Esophagus squamous epithelium (tissue), 5 donors: ENCODE measurements at regions not wholly inside any gene's neighbourhood (a gene's known extent, or its start where the extent isn't known, plus 50 kb on each side); places are given as distances from the start of the nearest gene placed in this dataset.

ENCODE experiments used
- DNase-seq: peaks from one replicate; lab custom pipeline; 2025; lab: John Stamatoyannopoulos, UW
- H3K27ac ChIP-seq, 4 donors: fragments of 200-600 bp; sonication (generic); one replicate each; pipeline ENCODE4 v1.5.1; 2016 to 2019; ENCODE audit warnings: mild to moderate bottlenecking in 1 of 4
- H3K27me3 ChIP-seq, 4 donors: fragments of 200-600 bp; sonication (generic); 1 replicate in 3 of 4; 2 replicates in 1 of 4; pipeline versions ENCODE4 v1.5.1 to v1.6.0; 2017 to 2021; ENCODE audit warnings: antibody characterized with exemption in 1 of 4
- H3K36me3 ChIP-seq, 3 donors: fragments of 200-600 bp; sonication (generic); one replicate each; pipeline ENCODE4 v1.5.1; 2016 to 2019
- H3K4me1 ChIP-seq, 3 donors: fragments of 200-600 bp; sonication (generic); one replicate each; pipeline ENCODE4 v1.5.1; 2017 to 2019
- H3K4me3 ChIP-seq, 4 donors: fragments of 200-600 bp; sonication (generic); 1 replicate in 3 of 4; 2 replicates in 1 of 4; pipeline ENCODE4 v1.5.1; 2016 to 2019; ENCODE audit warnings: mild to moderate bottlenecking in 2 of 4, moderate library complexity in 1 of 4
- H3K9me3 ChIP-seq, 3 donors: fragments of 200-600 bp; sonication (generic); one replicate each; pipeline ENCODE4 v1.5.1; 2016 to 2019
- CTCF ChIP-seq, 6 experiments: fragments of 450-650 bp in 4 of 6; fragments of 200-600 bp in 2 of 6; sonication (generic) in 2 of 6; IDR thresholded peaks; one replicate each; pipeline ENCODE4 v1.5.1; 2016 to 2019; ENCODE audit warnings: antibody characterized with exemption in 6 of 6, mild to moderate bottlenecking in 4 of 6, moderate library complexity in 4 of 6
- POLR2A ChIP-seq, 4 donors: fragments of 450-650 bp; IDR thresholded peaks; one replicate each; pipeline ENCODE4 v1.6.1; 2017; ENCODE audit warnings: antibody characterized with exemption in 4 of 4, mild to moderate bottlenecking in 4 of 4, moderate library complexity in 3 of 4
- WGBS, 2 donors: methylation state at CpG; one replicate each; pipeline ENCODE4 v1.1.5; 2018; 5-methylcytosine and 5-hydroxymethylcytosine counted together
- intact Hi-C: fragments of 100-400 bp; cut with DNase I; formaldehyde crosslinking; loops from one replicate; pipeline ENCODE4 v1.15.0; 2022
- donor health status: DM: yes; HTN: yes; CAD: no.

DNA sequence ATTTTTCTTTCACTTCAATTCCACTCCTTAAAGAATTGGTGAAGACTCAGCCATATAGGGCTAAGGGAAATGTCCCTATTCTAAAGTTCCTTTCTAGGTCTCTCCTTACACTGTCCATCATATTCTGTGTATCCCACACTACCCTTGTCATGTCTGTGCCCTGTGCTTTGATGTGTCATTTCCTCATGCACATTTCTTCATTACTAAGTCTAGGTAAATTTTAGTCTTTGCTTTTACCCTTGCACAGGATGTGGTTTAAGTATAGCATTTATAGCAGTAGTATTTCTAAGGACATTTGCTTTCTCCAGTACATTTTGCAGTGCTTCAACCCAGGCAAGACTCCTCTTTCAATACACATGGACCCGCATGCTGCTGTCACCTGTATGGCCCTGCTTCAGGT, 221.5 kb upstream of the ACVR2A start:
- Histone ChIP-seq H3K36me3 (no peaks in the 10 kb centered on the region), H3K9me3 (no peaks in the 10 kb centered on the region), H3K27me3 (no peaks in the 10 kb centered on the region), H3K27ac (no peak overlapping the region), H3K4me1 (no peaks in the 10 kb centered on the region), H3K4me3 (no peak overlapping the region)
- TF ChIP-seq POLR2A (IDR thresholded peaks at IDR 0.05) (no peak), CTCF (IDR thresholded peaks at IDR 0.05) (no peak)
- intact Hi-C loops: no loop called here
- no peak for DNase-seq
- WGBS, 2 donors: 74 to 91% methylated on average over 1 of the region's 1 CpG

DNA sequence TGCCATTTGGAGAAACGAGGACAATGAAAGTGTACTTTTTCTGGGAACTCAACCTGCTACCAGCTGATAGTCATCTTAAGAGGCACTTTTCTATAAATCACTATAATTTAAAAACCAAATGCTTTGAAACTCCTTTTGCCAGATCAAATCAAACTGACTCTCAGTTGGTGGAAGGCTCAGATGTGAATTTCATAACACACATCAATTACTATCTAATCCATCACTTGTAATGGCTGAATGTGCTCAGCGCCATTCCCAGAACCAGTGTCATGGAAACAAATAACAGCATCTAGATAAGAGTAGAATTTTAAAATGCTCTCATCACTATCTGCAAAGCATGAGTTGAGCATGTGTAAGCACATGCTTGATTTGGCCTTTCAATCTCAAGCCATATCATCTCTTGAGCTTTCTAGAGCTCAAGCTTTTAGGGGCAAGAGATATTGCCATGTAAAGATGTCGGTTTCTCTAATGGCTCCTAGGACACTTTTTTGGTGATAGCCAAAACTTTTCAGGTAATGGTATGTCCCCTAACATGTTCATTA, 223.1 kb upstream of the ACVR2A start:
- Histone ChIP-seq H3K27ac (no peak overlapping the region), H3K4me1 (peaks cover 0 to under 1% (median 0%) of the 10 kb centered on the region in 3 donors), H3K27me3 (no peaks in the 10 kb centered on the region), H3K36me3 (no peaks in the 10 kb centered on the region), H3K4me3 (no peak overlapping the region), H3K9me3 (no peaks in the 10 kb centered on the region)
- intact Hi-C loops: no loop called here
- no peak for DNase-seq
- 79 to 94% methylated on average over 3 of the region's 3 CpGs for WGBS, 2 donors
- TF ChIP-seq POLR2A (IDR thresholded peaks at IDR 0.05) (no peak), CTCF (IDR thresholded peaks at IDR 0.05) (no peak)

DNA sequence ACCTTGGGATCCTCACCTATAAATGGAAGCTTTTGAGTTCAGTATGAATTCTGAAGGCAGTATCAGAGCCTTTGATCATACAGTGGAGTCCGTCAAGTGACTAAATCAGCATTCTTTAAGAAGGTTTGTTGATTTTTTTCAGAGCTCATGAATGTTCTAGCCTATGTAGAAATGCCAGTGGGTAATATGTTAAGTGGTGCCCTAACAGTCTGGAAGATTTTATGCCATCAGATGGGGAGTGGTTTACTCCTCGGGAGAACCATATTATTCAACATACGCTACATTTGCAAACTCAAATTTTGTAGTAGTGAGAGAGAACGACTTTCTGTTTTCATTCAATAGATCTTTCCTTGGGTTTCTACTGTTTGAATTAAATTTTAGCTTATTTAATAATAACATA, 225.0 kb upstream of the ACVR2A start:
- TF ChIP-seq CTCF (IDR thresholded peaks at IDR 0.05) (no peak), POLR2A (IDR thresholded peaks at IDR 0.05) (no peak)

GRCh38 chr2:147615726-147616125, 229.1 kb upstream of the ACVR2A start:
- TF ChIP-seq CTCF (IDR thresholded peaks at IDR 0.05): no peak
- TF ChIP-seq POLR2A (IDR thresholded peaks at IDR 0.05): no peak
- intact Hi-C loops: no loop called here
- H3K27ac ChIP-seq: no peak overlapping the region
- no peaks in the 10 kb centered on the region for H3K9me3 ChIP-seq
- no peak overlapping the region for H3K4me3 ChIP-seq
- H3K4me1 ChIP-seq: peaks cover 0 to 17% (median 0%) of the 10 kb centered on the region in 3 donors
- WGBS, 2 donors: 67 to 82% methylated on average over 2 of the region's 2 CpGs
- no peaks in the 10 kb centered on the region for H3K27me3 ChIP-seq
- no peak for DNase-seq
- no peaks in the 10 kb centered on the region for H3K36me3 ChIP-seq

More for the DNA sequence above, 225.0 kb upstream of the ACVR2A start:
- H3K36me3 ChIP-seq: no peaks in the 10 kb centered on the region
- DNase-seq: no peak
- no peak overlapping the region for H3K4me3 ChIP-seq
- 87 to 88% methylated on average over 4 of the region's 4 CpGs for WGBS, 2 donors
- no peak overlapping the region for H3K27ac ChIP-seq
- peaks cover 0 to 17% (median 0%) of the 10 kb centered on the region in 3 donors for H3K4me1 ChIP-seq
- intact Hi-C loops: no loop called here
- no peaks in the 10 kb centered on the region for H3K27me3 ChIP-seq
- no peaks in the 10 kb centered on the region for H3K9me3 ChIP-seq

- Histone ChIP-seq H3K36me3 (no peaks in the 10 kb centered on the region), H3K27me3 (no peaks in the 10 kb centered on the region), H3K27ac (no peak overlapping the region), H3K9me3 (no peaks in the 10 kb centered on the region), H3K4me3 (no peak overlapping the region), H3K4me1 (peaks cover 0 to 17% (median 0%) of the 10 kb centered on the region in 3 donors)
- TF ChIP-seq CTCF (IDR thresholded peaks at IDR 0.05): no peak
- TF ChIP-seq POLR2A (IDR thresholded peaks at IDR 0.05): no peak
- no peak for DNase-seq
- 87 to 89% methylated on average over 4 of the region's 4 CpGs for WGBS, 2 donors
- intact Hi-C loops: no loop called here
Observed at GRCh38 chr2:147614979-147615470, 229.8 kb upstream of the ACVR2A start.
